ENCODE measurements at regions not wholly inside any gene's neighbourhood (a gene's known extent, or its start where the extent isn't known, plus 50 kb on each side); places are given as distances from the start of the nearest gene placed in this dataset.

DNA sequence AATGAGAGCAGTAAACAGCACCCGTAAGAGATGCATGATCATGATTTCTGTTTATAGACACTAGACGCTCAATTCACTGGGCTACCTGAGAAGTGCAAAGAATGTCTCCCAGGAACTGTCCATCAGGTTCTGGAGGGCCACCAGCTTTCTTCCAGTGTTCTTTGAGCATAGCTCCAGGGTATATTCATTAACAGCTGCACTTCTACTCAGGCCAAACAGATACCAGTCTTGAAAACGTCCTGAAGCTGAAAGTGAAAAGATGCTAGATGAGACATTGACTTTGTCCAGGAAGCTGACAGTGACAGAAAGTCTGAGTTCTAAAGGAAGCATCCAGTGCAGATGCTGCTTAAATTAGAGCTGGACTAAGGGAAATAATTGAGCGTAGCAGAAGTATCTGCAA lies 488.7 kb upstream of the TYRP1 start:
- H3K9me3 ChIP-seq (ENCODE audit: control insufficient read depth, insufficient read depth, low read length), result peaks cover 2% of the 10 kb centered on the region; the same call in 1 of the 2 replicates
- no peaks in the 10 kb centered on the region for H3K27me3 ChIP-seq (ENCODE audit: control insufficient read depth, insufficient read depth, low read length)
- POLR2A ChIA-PET, result no interaction called here
- no peak overlapping the region for H3K4me3 ChIP-seq (ENCODE audit: low read depth, low read length)
- CTCF ChIA-PET, result no interaction called here
- no peak overlapping the region for H3K27ac ChIP-seq (ENCODE audit: low read depth, low read length)
- DNase-seq (ENCODE audit: low read depth, low spot score), result no peak
- TF ChIP-seq, protein P1, sequence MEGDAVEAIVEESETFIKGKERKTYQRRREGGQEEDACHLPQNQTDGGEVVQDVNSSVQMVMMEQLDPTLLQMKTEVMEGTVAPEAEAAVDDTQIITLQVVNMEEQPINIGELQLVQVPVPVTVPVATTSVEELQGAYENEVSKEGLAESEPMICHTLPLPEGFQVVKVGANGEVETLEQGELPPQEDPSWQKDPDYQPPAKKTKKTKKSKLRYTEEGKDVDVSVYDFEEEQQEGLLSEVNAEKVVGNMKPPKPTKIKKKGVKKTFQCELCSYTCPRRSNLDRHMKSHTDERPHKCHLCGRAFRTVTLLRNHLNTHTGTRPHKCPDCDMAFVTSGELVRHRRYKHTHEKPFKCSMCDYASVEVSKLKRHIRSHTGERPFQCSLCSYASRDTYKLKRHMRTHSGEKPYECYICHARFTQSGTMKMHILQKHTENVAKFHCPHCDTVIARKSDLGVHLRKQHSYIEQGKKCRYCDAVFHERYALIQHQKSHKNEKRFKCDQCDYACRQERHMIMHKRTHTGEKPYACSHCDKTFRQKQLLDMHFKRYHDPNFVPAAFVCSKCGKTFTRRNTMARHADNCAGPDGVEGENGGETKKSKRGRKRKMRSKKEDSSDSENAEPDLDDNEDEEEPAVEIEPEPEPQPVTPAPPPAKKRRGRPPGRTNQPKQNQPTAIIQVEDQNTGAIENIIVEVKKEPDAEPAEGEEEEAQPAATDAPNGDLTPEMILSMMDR (IDR thresholded peaks at IDR 0.05; ENCODE audit: low read depth, low read length), result no peak

DNA sequence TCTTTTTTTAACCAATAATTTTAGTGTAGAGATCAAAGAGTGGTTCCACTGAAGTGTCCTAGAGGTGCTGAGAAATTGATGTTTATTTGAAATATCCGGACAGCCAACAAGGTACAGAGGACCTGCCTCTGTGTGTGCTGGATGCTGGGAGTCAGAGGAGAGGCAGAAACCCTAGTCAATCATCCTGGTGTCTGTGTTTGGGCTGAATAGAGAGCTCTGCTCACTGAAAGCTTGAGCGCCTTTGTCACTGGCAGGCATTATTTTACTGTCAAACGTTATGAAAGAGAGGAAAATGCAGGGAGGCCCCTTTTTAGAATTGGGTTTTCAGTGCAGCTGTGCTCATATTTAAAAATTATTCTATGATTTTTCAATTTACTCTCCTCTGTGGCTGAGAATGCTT lies 480.3 kb upstream of the TYRP1 start:
- TF ChIP-seq, protein P1 (IDR thresholded peaks at IDR 0.05; ENCODE audit: low read depth, low read length), result no peak
- no peak for DNase-seq (ENCODE audit: low read depth, low spot score)
- Histone ChIP-seq H3K27ac (ENCODE audit: low read depth, low read length) (no peak overlapping the region), H3K9me3 (ENCODE audit: control insufficient read depth, insufficient read depth, low read length) (peaks cover 7% of the 10 kb centered on the region), H3K27me3 (ENCODE audit: control insufficient read depth, insufficient read depth, low read length) (no peaks in the 10 kb centered on the region), H3K4me3 (ENCODE audit: low read depth, low read length) (no peak overlapping the region)
- POLR2A ChIA-PET, result no interaction called here
- CTCF ChIA-PET, result no interaction called here

DNA sequence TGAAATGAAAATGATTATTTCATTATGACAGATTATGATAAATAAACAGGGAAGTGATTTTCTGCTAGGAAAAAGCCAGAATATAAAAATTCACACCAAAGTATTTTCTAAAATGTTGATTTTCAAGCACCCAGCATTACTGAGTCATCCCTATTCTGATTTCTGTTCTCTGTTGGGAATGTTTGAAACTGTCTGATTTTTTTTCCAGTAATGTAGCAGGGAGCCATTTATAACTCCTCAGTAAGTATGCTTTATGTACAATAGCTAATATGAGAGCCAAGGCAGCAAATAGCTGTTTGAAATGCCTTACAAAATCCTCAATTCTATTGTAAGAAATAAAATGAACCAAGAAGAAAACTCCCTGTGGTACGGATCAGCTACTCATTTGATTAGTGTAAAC lies 471.7 kb upstream of the TYRP1 start:
- ChIA-PET POLR2A (no interaction called here), CTCF (no interaction called here)
- DNase-seq (ENCODE audit: low read depth, low spot score), result no peak
- no peak overlapping the region for H3K4me3 ChIP-seq (ENCODE audit: low read depth, low read length)
- TF ChIP-seq, protein P1 (IDR thresholded peaks at IDR 0.05; ENCODE audit: low read depth, low read length), result no peak
- no peaks in the 10 kb centered on the region for H3K27me3 ChIP-seq (ENCODE audit: control insufficient read depth, insufficient read depth, low read length)
- no peak overlapping the region for H3K27ac ChIP-seq (ENCODE audit: low read depth, low read length)
- H3K9me3 ChIP-seq (ENCODE audit: control insufficient read depth, insufficient read depth, low read length), result peaks cover 8% of the 10 kb centered on the region

DNA sequence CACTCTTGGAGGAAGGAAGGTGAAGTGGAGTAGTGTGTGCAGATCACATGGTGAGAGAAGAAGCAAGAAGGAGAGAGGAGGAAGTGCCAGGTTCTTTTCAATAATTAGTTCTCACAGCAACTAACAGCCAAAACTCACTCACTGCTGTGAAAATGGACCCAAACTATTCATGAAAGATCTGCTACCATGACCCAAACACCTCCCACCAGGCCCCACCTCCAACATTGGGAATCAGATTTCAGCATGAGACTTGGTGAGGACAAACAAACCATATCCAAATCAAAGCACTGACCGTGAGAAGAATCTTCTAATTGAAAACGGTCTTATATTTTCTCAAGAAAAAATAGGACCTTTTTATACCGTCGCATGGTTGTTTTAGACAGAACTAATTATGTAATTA lies 468.7 kb upstream of the TYRP1 start:
- no peak overlapping the region for H3K4me3 ChIP-seq (ENCODE audit: low read depth, low read length)
- TF ChIP-seq, protein P1 (IDR thresholded peaks at IDR 0.05; ENCODE audit: low read depth, low read length), result no peak
- DNase-seq (ENCODE audit: low read depth, low spot score), result no peak
- H3K27ac ChIP-seq (ENCODE audit: low read depth, low read length), result no peak overlapping the region
- CTCF ChIA-PET, result no interaction called here
- no peaks in the 10 kb centered on the region for H3K27me3 ChIP-seq (ENCODE audit: control insufficient read depth, insufficient read depth, low read length)
- POLR2A ChIA-PET, result no interaction called here
- H3K9me3 ChIP-seq (ENCODE audit: control insufficient read depth, insufficient read depth, low read length), result peaks cover 4% of the 10 kb centered on the region; the same call in 1 of the 2 replicates

DNA sequence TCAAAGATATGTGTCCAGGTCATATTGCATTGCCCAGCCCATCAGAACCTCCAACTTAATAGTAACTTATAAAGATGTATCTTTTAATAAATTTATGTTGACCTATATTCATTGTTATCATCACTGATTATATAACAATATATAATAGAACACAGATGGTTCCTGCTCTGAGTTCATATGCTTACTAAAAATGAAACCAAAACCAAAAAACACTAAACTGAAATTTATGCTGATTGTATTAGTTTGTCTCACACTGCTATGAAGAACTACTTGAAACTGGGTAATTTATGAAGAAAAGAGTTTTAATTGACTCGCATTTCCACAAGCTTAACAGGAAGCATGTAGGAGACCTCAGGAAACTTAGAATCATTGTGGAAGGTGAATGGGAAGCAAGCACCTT lies 462.5 kb upstream of the TYRP1 start:
- Histone ChIP-seq H3K4me3 (ENCODE audit: low read depth, low read length) (no peak overlapping the region), H3K27me3 (ENCODE audit: control insufficient read depth, insufficient read depth, low read length) (no peaks in the 10 kb centered on the region), H3K27ac (ENCODE audit: low read depth, low read length) (no peak overlapping the region), H3K9me3 (ENCODE audit: control insufficient read depth, insufficient read depth, low read length) (peaks cover 4% of the 10 kb centered on the region; the same call in 1 of the 2 replicates)
- TF ChIP-seq, protein P1 (IDR thresholded peaks at IDR 0.05; ENCODE audit: low read depth, low read length), result no peak
- POLR2A ChIA-PET, result no interaction called here
- CTCF ChIA-PET, result no interaction called here
- no peak for DNase-seq (ENCODE audit: low read depth, low spot score)
